A673 (cell line): ENCODE measurements at regions not wholly inside any gene's neighbourhood (a gene's known extent, or its start where the extent isn't known, plus 50 kb on each side); places are given as distances from the start of the nearest gene placed in this dataset.

Experiments used
- EZH2 ChIP-seq: fragments of 200-600 bp; sonication (generic); IDR thresholded peaks from 2 replicates; pipeline ENCODE4 v1.6.1; 2017; ENCODE audit warnings: borderline replicate concordance, low read depth, mild to moderate bottlenecking, mixed read lengths, antibody characterized with exemption, low read length; ENCODE audit not compliant: poor library complexity, severe bottlenecking
- TF ChIP-seq, protein P1 (sequence below): fragments of 300-800, 200-600 bp; sonication (generic); conservative IDR thresholded peaks from 2 replicates; pipeline ENCODE4 v1.5.1; 2017; ENCODE audit warnings: low read depth, mild to moderate bottlenecking, antibody characterized with exemption, low read length, moderate library complexity, mixed read lengths

DNA sequence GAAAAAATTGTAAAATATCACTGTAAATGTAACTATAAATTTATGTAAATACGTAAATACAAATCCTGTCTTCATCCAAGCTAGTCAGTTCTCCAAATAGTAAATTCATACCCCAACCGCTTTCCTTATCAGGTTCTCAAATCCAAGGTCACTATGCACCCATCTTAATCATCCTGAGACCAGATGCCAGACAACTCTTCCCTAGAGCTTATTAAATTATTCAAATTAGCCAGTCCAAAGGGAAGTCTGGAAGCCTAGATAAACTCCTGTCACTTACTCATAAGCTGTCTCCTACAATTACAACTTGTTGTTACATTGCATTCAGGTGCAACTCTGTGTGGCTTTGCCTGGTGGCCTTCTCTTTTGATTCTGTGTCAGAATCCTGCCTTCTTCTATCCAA is 836.1 kb upstream of the PCDH20 start:
- TF ChIP-seq, protein P1, sequence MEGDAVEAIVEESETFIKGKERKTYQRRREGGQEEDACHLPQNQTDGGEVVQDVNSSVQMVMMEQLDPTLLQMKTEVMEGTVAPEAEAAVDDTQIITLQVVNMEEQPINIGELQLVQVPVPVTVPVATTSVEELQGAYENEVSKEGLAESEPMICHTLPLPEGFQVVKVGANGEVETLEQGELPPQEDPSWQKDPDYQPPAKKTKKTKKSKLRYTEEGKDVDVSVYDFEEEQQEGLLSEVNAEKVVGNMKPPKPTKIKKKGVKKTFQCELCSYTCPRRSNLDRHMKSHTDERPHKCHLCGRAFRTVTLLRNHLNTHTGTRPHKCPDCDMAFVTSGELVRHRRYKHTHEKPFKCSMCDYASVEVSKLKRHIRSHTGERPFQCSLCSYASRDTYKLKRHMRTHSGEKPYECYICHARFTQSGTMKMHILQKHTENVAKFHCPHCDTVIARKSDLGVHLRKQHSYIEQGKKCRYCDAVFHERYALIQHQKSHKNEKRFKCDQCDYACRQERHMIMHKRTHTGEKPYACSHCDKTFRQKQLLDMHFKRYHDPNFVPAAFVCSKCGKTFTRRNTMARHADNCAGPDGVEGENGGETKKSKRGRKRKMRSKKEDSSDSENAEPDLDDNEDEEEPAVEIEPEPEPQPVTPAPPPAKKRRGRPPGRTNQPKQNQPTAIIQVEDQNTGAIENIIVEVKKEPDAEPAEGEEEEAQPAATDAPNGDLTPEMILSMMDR = no peak
- no peak for TF ChIP-seq EZH2
